ENCODE measurements at regions not wholly inside any gene's neighbourhood (a gene's known extent, or its start where the extent isn't known, plus 50 kb on each side); places are given as distances from the start of the nearest gene placed in this dataset.

- TF ChIP-seq CTCF (IDR thresholded peaks at IDR 0.05) (no peak), POLR2A (IDR thresholded peaks at IDR 0.05) (no peak)
Observed at GRCh38 chr18:41659438-41660130, 295.4 kb upstream of the PIK3C3 start.
